Right lobe of liver (tissue), 4 donors: ENCODE measurements at regions not wholly inside any gene's neighbourhood (a gene's known extent, or its start where the extent isn't known, plus 50 kb on each side); places are given as distances from the start of the nearest gene placed in this dataset.

ENCODE experiments used
- POLR2A ChIP-seq: fragments of 450-650 bp; IDR thresholded peaks from one replicate; pipeline ENCODE4 v1.6.1; 2017; ENCODE audit warnings: antibody characterized with exemption, mild to moderate bottlenecking
- TF ChIP-seq, protein P1 (sequence below), 4 donors: fragments of 200-600 bp in 3 of 4; fragments of 450-650 bp in 1 of 4; IDR thresholded peaks; one replicate each; pipeline versions ENCODE4 v1.5.1 to v1.8.0; 2016 to 2022; ENCODE audit warnings: antibody characterized with exemption in 4 of 4, mild to moderate bottlenecking in 2 of 4
- donor health status: DM: no; HTN: no; CAD: no.
- donor health status: DM: no; HTN: no; CAD: no.
- donor health status: DM: no; HTN: yes; CAD: no.

DNA sequence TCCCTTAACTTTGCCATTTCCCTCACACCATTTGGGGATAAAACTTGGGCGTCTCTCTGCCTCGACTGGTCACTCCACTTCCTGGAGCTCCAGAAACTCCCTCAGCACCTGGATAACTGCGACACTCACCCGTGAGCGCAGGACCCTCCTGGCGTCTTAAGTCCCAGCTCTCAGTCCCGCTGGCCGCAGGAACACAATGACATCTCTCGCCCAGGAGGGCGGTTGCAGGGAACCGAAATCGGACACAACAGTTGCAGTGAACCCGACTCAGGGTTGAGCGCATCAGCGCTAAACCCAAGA is 370.9 kb upstream of the SMIM31 start:
- TF ChIP-seq, protein P1, sequence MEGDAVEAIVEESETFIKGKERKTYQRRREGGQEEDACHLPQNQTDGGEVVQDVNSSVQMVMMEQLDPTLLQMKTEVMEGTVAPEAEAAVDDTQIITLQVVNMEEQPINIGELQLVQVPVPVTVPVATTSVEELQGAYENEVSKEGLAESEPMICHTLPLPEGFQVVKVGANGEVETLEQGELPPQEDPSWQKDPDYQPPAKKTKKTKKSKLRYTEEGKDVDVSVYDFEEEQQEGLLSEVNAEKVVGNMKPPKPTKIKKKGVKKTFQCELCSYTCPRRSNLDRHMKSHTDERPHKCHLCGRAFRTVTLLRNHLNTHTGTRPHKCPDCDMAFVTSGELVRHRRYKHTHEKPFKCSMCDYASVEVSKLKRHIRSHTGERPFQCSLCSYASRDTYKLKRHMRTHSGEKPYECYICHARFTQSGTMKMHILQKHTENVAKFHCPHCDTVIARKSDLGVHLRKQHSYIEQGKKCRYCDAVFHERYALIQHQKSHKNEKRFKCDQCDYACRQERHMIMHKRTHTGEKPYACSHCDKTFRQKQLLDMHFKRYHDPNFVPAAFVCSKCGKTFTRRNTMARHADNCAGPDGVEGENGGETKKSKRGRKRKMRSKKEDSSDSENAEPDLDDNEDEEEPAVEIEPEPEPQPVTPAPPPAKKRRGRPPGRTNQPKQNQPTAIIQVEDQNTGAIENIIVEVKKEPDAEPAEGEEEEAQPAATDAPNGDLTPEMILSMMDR (IDR thresholded peaks at IDR 0.05), result no peak
- TF ChIP-seq POLR2A, result no peak
